HG02678 (cell line): ENCODE measurements at regions not wholly inside any gene's neighbourhood (a gene's known extent, or its start where the extent isn't known, plus 50 kb on each side); places are given as distances from the start of the nearest gene placed in this dataset.
"Not testable (repeated sequence)": the region's sequence is repeated elsewhere in the genome, so short reads cannot be mapped to it uniquely, and the experiment has no call there.

Experiments
- ATAC-seq: cut with Tn5 transposase; IDR thresholded peaks from one replicate; pipeline ENCODE4 v1.9.1; 2021; ENCODE audit warnings: mild to moderate bottlenecking, moderate library complexity; ENCODE audit not compliant: unreplicated experiment

DNA sequence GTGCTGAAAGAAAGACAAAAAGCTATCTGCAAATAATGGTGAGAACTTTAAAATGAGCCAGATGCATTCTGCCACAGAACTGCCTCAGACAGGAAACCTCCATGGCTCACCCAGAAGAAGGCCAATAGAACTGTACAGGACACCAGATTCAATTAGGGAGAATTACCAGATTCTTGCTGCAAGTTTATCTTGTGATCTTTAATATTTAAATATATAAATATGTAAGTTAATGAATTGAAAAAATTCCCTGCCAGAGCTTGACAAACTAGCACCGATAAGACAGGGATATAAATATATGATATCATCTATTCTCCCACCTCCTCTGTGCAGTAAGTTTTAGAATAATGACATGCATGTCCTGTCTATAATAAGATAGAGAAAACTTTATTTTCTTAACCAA lies 252.8 kb downstream of the PLK2 start:
- no peak for ATAC-seq

GRCh38 chr5:58204966-58205365 lies 254.9 kb downstream of the PLK2 start:
- no peak for ATAC-seq

DNA sequence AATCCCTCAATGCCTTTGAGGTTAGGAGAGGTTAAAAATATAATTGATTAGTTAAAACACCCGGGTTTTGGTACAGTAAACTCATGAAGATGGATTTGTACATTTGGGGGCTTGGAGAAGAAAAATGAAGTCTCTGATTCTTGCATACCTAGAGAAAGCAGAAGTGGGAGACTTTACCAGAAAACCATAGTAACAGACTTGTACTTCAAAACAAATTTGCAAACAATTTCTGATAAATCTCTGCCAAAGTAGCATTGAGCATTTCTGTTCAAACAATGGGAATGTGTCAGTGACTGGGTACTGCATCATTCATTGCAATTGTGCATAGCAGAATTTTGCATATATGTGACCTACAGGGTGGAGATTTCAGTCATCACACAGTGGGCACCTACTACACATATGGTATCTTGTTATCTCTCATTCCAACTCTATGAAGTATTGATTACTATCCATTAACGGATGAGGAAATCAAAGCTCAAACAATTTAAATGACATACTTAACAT lies 256.9 kb downstream of the PLK2 start:
- ATAC-seq, result no peak

DNA sequence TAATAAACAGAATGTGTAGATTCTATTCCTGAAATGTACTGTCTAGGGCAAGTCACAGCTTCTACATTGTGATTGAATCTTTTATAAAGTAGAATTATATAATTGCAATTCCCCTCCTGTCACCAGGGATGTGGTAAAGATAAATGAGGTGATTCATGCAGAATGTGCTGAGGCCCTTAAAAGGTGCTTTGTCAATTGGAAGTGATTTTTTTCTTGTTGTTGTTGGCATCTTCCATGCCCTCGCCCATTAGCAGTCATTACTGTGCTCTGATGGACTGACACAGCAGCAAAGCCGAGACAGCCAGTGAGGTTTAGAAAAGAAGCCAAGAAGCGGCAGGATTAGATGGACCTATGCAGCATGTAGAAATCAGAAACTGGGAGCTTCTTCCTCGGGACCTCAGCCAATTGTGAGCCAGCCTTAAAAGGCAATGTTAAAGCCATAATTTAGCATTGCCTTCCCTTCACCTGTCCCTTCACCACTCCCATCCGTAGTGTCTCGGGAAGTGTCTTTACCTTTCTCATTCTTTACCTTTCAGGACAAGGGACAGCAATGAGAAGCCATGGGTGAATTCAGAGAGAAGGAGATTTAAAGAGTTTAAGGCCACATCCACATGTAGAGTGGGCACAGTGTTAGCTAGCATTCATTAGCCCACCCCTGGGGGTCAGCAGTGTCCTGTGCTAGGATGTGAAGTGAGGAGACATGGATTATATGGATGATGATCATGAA lies 257.8 kb downstream of the PLK2 start:
- ATAC-seq, result no peak

GRCh38 chr5:58200451-58200850 lies 259.4 kb downstream of the PLK2 start:
- no peak for ATAC-seq

DNA sequence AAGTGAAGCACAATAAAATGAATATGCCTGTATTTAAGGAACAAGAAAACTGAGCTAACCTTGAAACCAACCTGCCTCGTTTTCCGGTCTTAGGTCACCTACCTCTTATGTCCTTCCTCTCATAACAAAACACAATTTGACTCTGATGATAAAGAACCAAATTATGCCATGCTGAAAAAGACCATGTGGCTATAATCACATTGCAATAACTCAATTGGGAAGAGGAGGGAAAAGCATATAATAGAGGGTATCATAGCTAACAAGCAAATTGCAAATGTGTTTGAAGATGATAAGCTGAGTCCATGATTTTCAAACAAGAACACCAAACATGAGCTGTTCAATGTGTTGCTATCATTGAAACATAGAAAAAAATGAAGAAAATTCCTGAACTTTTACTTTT lies 260.8 kb downstream of the PLK2 start:
- ATAC-seq, result no peak

DNA sequence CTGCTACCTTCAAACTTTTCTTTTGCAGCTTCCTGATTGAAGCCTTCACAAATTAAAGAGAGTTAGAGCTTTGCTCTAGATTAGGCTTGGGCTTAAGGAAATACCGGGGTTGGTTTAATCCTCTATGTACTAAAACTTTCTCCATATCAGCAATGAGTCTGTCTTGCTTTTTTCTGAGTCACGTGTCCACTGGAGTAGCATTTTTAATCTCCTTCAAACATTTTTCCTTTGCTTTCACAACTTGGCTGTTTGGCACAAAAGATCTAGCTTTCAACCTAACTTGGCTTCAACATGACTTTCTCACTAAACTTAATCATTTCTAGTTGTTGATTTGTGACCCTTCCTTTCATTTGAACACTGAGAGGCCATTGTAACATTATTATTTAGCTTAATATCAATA lies 261.6 kb downstream of the PLK2 start:
- no peak for ATAC-seq

DNA sequence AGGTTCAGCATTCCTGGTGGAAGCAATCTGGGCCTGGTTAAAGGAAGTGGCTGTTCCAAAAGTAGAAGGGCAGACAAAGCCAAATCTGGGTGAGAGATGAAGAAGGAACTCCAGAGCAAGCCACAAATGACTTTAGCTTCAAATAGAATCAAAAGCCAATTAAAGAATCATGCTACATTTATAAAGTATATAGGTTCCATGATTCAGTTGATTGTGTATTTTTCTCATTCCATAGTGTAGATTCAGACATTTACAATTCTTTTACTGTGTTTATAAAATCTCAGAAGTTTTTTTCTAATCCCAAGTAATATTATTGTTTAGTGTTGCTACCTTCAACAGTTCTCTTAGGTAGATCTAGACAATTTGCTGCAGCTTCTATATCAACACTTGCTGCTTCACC lies 262.0 kb downstream of the PLK2 start:
- no peak for ATAC-seq

DNA sequence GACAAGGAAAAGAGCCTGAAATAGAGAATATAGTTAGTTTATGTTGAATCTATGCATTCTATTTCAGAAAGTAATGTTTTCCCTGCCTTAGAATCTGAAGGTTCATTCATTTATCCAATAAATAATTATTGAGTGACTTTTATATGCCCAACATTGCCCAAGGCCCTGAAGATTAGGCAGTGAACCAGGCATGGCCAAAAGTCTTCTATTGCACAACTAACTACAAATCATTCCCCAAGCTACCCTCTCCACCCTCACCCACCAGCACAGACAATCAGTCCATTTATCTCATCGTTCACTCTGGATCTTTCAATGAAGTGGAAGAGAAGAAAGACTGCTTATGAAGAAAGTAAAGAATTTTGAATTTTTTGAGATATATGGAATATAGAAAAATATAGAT lies 268.4 kb downstream of the PLK2 start:
- no peak for ATAC-seq

- ATAC-seq, result no peak
These were observed 271.6 kb downstream of the PLK2 start for GRCh38 chr5:58188262-58188651.

DNA sequence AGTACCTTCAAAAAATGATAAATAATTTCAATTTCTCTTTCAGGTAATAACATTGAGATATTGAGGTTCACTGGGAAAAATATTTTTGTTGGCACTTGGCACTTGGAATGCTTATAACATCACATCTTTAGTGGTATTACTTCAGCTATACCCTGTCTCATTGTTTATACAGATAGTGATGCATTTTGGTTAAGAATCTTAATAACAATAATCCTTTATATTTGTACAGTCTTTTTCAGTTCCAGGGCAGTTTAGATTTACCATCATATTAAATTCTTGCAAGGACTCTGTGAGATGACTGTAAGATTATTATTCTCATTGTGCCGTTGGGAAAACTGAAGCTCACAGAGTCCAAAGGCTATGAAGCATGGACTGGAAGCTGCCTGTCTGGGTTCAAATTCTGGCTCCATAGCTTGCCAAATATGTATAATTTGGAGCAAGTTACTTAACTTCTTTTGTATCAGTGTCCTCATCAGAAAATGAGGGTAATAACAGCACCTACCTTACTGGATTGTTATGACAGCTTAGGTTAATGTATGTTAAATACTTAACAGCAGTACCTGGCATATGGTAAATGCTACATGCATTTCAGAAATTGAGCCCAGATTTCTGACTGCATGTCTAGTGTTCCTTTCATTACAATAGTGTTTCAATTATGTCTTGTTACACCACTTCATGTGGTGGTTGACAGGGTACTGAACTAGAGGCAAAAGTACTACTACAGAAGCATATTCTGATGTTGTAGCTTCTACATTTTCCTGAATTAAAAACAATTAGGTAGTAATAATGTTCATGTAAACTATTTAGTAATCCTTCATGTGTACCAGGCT lies 272.2 kb downstream of the PLK2 start:
- ATAC-seq, result no peak

GRCh38 chr5:58185801-58186200 lies 274.1 kb downstream of the PLK2 start:
- no peak for ATAC-seq

DNA sequence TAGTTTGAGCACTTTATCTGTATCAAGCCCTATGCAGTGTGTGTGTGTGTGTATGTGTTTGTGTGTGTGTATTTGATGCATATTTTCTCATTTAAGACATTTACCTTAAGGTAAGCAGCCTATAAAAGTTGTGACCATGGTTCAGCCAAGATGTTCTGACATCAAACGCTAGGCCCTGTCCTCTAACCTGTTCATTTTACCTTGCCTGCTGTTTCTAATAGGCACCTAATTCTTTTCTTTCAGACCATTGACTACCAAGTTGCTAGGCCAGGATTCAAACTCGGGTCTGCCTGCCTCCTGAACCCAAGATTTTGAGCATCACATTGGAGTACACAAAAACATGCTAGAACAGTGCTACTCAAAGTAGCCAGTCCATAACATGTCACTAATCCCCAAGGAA lies 274.5 kb downstream of the PLK2 start:
- ATAC-seq, result no peak

DNA sequence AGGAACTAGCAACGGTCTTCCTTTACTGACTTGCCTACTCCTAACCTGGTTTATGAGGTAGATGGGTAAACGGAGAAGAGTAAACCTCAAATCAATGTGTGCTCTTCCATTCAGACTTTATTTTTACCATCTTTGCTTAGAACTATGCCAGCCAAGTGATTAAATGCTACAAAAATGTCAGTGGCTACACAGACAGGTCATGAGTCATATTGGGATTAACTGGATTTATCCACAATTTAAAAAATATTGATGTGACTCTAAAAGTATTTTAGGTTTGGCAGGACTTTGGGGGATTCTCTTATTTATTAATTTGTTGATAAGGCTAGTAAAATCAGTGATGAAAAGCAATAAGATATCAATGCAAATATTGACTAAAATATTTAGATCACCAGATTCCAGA lies 275.0 kb downstream of the PLK2 start:
- ATAC-seq, result no peak

GRCh38 chr5:58183786-58184085 lies 276.1 kb downstream of the PLK2 start:
- no peak for ATAC-seq

- ATAC-seq, result no peak
These were observed 276.7 kb downstream of the PLK2 start for GRCh38 chr5:58183078-58183785.

DNA sequence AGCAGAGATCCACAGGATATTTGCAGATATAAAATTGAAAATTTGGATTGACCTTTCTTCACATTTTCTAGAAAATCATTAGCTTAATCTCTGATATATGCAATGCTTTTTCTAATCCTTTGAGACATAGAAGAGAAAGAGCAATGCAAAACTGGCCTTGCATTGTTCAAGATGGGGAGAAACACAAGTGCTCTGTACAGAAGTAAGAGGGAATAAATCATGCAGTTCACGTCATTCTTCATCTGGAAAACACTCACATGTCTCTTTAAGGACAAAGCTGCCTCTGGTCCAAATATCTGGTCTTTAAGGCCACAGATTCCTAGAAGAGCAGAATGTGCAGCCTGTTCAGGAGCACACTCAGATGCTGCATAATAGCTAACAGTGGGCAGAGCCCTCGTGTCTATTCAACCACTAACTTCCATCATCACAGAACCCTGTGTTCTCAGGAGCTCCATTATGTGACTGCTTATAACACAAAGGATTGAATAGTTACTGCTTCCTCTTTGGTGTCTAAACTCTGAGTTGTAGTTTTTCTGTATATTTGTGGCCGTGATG lies 277.5 kb downstream of the PLK2 start:
- ATAC-seq, result no peak

GRCh38 chr5:58181578-58182286 lies 278.2 kb downstream of the PLK2 start:
- ATAC-seq, result no peak

DNA sequence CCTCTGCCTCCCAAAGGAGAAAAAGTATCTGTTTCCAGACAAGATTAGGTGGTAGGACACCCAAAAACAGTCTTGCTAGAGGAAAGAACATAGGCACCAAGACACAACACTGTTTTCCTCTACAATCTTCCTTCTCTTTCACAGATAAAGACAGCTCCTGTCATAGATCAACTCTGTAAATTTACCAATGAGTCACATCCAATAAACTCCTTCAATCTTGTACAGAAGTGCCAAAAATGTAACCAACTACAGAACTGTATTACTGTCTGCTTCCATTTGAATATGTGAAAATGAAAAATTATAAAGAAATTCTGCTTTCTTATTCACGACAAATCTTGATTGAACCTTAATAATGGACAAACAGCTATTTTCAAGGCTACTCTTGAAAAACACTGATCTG lies 286.9 kb downstream of the PLK2 start:
- no peak for ATAC-seq

DNA sequence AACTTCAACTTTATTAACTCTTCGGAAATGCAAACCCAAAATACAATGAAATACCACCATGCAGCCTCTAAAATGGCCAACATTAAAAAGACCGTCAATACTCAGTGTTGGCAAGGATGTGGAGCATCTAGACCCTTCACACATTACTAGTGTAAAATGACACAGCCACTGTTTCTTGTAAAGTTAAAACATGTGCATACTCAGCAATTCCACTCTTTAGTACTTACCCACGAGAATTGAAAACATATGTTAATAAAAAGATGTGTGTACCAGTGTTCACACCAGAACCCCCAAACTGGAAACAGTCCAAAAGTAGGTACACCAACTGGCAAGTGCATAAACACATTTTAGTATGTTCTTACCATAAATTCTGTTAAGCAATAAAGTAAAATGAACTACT lies 294.7 kb downstream of the PLK2 start:
- no peak for ATAC-seq

DNA sequence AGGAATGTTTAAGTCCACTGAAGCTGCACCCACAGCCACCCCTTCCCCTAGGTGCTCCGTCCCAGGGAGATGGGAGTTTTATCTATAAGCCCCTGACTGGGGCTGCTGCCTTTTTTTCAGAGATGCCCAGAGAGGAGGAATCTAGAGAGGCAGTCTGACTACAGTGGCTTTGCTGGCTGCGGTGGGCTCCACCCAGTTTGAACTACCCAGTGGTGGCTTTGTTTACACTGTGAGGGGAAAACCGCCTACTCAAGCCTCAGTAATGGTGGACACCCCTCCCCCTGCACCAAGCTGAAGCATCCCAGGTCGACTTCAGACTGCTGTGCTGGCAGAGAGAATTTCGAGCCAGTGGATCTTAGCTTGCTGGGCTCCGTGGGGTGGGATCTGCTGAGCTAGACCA lies 298.0 kb downstream of the PLK2 start:
- ATAC-seq, result not testable (repeated sequence)
